A549 (cell line): ENCODE measurements at regions not wholly inside any gene's neighbourhood (a gene's known extent, or its start where the extent isn't known, plus 50 kb on each side); places are given as distances from the start of the nearest gene placed in this dataset.

ENCODE experiments used
- CBX8 ChIP-seq: fragments of 200-600 bp; sonication (generic); IDR thresholded peaks from 2 replicates; pipeline ENCODE4 v1.6.1; 2016
- CHD4 ChIP-seq: fragments of 200-600 bp; sonication (generic); IDR thresholded peaks from 2 replicates; pipeline ENCODE4 v1.6.1; 2016; ENCODE audit warnings: antibody characterized with exemption, mild to moderate bottlenecking, borderline replicate concordance
- EP300 ChIP-seq, 2 experiments: fragments of >200 bp; sonication (Bioruptor Twin); formaldehyde crosslinking; IDR thresholded peaks; 2 replicates in 1 of 2; 3 replicates in 1 of 2; pipeline ENCODE4 v1.6.1; 2016 to 2017
- JUN ChIP-seq, 2 experiments: fragments of >200 bp; sonication (Bioruptor Twin); formaldehyde crosslinking; IDR thresholded peaks; 2 replicates in 1 of 2; 3 replicates in 1 of 2; pipeline ENCODE4 v1.6.1; 2016 to 2017
- MYC ChIP-seq: IDR thresholded peaks from 2 replicates; pipeline ENCODE4 v1.6.1; 2012; ENCODE audit warnings: mild to moderate bottlenecking, inconsistent platforms, low read length, improper control_type of control experiment, borderline replicate concordance
- PHF8 ChIP-seq: fragments of 200-600 bp; sonication (generic); IDR thresholded peaks from 2 replicates; pipeline ENCODE4 v1.6.1; 2016; ENCODE audit warnings: low read depth, mild to moderate bottlenecking, antibody characterized with exemption, moderate library complexity, borderline replicate concordance
- POLR2A ChIP-seq: IDR thresholded peaks from 2 replicates; pipeline ENCODE4 v1.6.1; 2012; ENCODE audit warnings: mild to moderate bottlenecking, low read length
- RCOR1 ChIP-seq: fragments of 150-350 bp; IDR thresholded peaks from 2 replicates; pipeline ENCODE4 v1.6.1; 2014; ENCODE audit warnings: antibody characterized with exemption, low read length, low read depth
- SMC3 ChIP-seq: fragments of >200 bp; sonication (Bioruptor Twin); formaldehyde crosslinking; IDR thresholded peaks from 3 replicates; pipeline ENCODE4 v1.6.1; 2018; ENCODE audit warnings: inconsistent platforms
- TF ChIP-seq, protein P1 (sequence below): fragments of >200 bp; sonication (Bioruptor Twin); formaldehyde crosslinking; IDR thresholded peaks from 3 replicates; pipeline ENCODE4 v1.5.1; 2016
- TF ChIP-seq, protein P2 (sequence below): fragments of 200-600 bp; sonication (generic); IDR thresholded peaks from 2 replicates; pipeline ENCODE4 v1.6.1; 2016; ENCODE audit warnings: antibody characterized with exemption, mild to moderate bottlenecking, moderate library complexity
- TF ChIP-seq, protein P3 (sequence below): fragments of >200 bp; sonication (Bioruptor Twin); formaldehyde crosslinking; IDR thresholded peaks from 3 replicates; pipeline ENCODE4 v1.6.1; 2016
- TF ChIP-seq, protein P4 (sequence below): fragments of 450-650 bp; IDR thresholded peaks from 2 replicates; pipeline ENCODE4 v1.6.1; 2014; ENCODE audit warnings: antibody characterized with exemption

DNA sequence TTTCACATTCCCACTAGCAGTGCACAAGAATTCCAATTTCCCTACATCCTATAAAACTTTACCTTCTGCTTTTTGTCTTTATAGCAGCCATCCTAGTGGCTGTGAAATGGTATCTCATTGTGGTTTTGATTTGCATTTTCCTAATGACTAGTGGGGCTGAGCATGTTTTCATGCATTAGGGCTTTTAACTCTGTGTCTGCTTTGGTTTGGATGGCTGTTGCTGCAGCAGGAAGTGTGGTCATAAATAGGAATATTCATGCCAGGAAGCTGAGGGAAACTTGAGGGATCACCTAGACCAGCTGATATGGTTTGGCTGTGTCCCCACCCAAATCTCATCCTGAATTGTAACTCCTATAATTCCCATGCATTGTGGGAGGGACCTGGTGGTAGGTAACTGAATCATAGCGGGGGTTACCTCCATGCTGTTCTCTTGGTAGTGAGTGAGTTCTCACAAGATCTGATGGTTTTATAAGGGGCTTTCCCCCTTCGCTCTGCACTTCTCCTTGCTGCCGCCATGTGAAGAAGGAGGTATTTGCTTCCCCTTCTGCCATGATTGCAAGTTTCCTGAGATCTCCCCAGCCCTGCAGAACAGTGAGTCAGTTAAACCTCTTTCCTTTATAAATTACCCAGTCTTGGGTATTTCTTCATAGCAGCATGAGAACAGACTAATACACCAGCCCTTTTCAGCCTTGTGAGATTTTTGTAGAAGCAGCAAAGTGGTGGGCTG, 181.8 kb upstream of the PITRM1 start:
- TF ChIP-seq RCOR1 (no peak), JUN (IDR thresholded peaks at IDR 0.05) (no peak), PHF8 (no peak), CHD4 (no peak), POLR2A (no peak), SMC3 (no peak), EP300 (IDR thresholded peaks at IDR 0.05) (no peak), CBX8 (no peak), MYC (no peak)
- TF ChIP-seq, protein P1, sequence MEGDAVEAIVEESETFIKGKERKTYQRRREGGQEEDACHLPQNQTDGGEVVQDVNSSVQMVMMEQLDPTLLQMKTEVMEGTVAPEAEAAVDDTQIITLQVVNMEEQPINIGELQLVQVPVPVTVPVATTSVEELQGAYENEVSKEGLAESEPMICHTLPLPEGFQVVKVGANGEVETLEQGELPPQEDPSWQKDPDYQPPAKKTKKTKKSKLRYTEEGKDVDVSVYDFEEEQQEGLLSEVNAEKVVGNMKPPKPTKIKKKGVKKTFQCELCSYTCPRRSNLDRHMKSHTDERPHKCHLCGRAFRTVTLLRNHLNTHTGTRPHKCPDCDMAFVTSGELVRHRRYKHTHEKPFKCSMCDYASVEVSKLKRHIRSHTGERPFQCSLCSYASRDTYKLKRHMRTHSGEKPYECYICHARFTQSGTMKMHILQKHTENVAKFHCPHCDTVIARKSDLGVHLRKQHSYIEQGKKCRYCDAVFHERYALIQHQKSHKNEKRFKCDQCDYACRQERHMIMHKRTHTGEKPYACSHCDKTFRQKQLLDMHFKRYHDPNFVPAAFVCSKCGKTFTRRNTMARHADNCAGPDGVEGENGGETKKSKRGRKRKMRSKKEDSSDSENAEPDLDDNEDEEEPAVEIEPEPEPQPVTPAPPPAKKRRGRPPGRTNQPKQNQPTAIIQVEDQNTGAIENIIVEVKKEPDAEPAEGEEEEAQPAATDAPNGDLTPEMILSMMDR: no peak
- TF ChIP-seq, protein P2, sequence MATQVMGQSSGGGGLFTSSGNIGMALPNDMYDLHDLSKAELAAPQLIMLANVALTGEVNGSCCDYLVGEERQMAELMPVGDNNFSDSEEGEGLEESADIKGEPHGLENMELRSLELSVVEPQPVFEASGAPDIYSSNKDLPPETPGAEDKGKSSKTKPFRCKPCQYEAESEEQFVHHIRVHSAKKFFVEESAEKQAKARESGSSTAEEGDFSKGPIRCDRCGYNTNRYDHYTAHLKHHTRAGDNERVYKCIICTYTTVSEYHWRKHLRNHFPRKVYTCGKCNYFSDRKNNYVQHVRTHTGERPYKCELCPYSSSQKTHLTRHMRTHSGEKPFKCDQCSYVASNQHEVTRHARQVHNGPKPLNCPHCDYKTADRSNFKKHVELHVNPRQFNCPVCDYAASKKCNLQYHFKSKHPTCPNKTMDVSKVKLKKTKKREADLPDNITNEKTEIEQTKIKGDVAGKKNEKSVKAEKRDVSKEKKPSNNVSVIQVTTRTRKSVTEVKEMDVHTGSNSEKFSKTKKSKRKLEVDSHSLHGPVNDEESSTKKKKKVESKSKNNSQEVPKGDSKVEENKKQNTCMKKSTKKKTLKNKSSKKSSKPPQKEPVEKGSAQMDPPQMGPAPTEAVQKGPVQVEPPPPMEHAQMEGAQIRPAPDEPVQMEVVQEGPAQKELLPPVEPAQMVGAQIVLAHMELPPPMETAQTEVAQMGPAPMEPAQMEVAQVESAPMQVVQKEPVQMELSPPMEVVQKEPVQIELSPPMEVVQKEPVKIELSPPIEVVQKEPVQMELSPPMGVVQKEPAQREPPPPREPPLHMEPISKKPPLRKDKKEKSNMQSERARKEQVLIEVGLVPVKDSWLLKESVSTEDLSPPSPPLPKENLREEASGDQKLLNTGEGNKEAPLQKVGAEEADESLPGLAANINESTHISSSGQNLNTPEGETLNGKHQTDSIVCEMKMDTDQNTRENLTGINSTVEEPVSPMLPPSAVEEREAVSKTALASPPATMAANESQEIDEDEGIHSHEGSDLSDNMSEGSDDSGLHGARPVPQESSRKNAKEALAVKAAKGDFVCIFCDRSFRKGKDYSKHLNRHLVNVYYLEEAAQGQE: no peak
- TF ChIP-seq, protein P3, sequence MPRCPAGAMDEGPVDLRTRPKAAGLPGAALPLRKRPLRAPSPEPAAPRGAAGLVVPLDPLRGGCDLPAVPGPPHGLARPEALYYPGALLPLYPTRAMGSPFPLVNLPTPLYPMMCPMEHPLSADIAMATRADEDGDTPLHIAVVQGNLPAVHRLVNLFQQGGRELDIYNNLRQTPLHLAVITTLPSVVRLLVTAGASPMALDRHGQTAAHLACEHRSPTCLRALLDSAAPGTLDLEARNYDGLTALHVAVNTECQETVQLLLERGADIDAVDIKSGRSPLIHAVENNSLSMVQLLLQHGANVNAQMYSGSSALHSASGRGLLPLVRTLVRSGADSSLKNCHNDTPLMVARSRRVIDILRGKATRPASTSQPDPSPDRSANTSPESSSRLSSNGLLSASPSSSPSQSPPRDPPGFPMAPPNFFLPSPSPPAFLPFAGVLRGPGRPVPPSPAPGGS: no peak
- TF ChIP-seq, protein P4, sequence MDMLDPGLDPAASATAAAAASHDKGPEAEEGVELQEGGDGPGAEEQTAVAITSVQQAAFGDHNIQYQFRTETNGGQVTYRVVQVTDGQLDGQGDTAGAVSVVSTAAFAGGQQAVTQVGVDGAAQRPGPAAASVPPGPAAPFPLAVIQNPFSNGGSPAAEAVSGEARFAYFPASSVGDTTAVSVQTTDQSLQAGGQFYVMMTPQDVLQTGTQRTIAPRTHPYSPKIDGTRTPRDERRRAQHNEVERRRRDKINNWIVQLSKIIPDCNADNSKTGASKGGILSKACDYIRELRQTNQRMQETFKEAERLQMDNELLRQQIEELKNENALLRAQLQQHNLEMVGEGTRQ: no peak
